GM18505 (cell line): ENCODE measurements at regions not wholly inside any gene's neighbourhood (a gene's known extent, or its start where the extent isn't known, plus 50 kb on each side); places are given as distances from the start of the nearest gene placed in this dataset.

Experiments
- ATAC-seq: cut with Tn5 transposase; IDR thresholded peaks from one replicate; pipeline ENCODE4 v1.9.1; 2021; ENCODE audit not compliant: unreplicated experiment
- POLR2A ChIP-seq: IDR thresholded peaks from 4 replicates; pipeline ENCODE4 v1.6.1; 2011; ENCODE audit warnings: borderline replicate concordance; ENCODE audit not compliant: insufficient read depth, insufficient read length; ENCODE audit errors: extremely low read depth

DNA sequence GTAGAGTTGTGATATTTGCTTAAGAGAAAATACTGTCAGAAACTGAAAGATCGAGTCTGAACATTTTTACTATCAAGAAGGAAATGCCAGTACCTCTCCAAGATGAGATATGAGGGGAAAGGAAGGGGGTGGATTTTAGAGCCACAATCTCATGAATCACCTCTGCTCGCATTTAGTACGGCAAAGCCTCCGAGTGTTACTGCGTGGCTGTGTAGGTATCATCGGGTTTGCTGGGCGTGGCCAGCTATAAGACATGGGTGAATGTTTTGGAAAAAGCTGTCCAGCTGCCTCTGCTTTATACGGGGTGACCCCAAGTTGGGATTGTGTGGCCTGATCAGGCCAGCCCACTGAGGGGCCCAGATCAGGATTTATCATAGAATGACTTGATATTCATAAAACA, 826.4 kb downstream of the SOCS6 start:
- no peak for TF ChIP-seq POLR2A
- ATAC-seq: no peak

GRCh38 chr18:71114550-71115210, 825.8 kb downstream of the SOCS6 start:
- ATAC-seq: no peak
- no peak for TF ChIP-seq POLR2A

- no peak for TF ChIP-seq POLR2A
- ATAC-seq: no peak
Measured at GRCh38 chr18:71107244-71107643, 818.4 kb downstream of the SOCS6 start.

GRCh38 chr18:71106701-71107100, 817.9 kb downstream of the SOCS6 start:
- TF ChIP-seq POLR2A: no peak
- ATAC-seq: no peak

DNA sequence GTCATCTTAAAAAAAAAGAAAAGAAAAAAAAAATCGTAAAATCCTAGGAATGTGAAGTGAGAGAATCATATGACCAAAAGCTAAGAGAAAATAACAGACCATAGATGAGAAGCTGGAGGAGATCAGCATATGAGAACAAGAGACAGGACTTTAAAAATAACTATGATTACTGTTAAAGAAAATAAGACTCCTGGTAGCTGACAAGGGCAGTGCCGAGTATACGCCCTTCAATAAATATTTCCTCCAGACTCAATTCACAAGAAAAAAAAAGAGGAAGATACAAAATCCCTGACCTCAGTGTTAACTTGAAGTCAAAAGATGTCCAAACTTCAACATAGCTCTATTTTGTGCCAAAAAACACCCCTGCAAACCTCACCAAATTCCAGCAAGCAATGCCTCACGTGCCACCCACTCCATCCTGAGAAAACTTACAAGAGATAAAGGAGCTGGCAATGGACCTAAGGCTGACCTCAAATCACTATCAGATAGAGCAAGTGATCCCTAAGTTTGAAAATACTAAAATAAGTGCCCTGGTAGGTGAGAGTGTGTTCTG, 817.2 kb downstream of the SOCS6 start:
- no peak for ATAC-seq

DNA sequence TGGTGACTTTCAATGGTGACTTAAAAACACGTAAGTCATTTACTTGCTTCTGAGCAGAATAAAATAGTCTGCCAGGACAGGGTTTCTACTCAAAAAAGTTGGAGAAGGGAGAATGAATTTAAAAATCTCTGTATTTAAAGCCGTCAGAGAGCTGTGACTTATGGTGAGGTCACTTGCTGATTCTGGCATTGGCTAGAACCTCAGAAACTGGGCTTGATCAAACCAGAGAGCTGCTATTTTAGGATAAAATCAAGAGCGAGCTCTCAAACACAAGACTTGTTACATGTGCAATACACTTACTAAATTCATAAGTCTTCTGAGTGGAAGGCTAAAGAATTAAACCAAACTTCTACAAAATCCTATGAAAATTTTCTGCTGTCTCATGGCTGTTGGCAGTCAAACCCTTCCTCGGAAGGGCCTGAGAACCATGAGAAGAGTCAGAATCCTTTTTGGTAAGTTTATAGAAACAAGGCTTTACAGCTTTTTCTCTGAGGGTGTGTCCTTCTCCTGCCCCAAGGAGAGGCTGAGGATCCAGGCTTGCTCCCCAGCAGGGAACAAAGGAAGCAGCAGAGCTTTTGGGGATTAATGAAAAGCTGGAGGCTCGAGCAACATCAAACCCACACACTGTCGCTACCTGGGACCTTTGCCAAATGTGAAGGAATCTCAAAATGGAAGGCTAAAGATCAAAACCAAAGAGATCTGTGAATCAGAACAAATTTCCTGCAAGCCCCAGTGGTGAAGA, 816.4 kb downstream of the SOCS6 start:
- TF ChIP-seq POLR2A: no peak
- no peak for ATAC-seq

More for the DNA sequence above, 817.2 kb downstream of the SOCS6 start:
- no peak for TF ChIP-seq POLR2A

DNA sequence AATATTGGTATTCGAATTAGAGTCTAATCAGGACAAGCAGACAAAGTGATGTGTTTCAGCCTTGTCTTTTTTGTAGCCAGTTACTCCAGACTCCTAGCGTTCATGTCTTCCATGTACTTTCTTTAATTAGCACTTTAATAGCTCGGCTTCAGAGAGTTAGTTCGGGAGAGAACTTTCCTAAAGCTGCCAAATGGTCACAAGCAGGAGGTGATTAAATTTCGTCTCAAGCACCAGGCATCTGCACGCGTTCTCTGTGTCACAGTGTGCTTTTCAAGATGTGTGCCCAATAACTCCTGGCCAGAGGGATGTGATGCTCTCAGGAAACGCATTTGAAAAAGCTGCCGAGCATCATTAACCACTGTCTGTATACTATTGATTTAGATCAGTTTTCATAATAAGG, 790.8 kb downstream of the SOCS6 start:
- no peak for ATAC-seq
- TF ChIP-seq POLR2A: no peak

DNA sequence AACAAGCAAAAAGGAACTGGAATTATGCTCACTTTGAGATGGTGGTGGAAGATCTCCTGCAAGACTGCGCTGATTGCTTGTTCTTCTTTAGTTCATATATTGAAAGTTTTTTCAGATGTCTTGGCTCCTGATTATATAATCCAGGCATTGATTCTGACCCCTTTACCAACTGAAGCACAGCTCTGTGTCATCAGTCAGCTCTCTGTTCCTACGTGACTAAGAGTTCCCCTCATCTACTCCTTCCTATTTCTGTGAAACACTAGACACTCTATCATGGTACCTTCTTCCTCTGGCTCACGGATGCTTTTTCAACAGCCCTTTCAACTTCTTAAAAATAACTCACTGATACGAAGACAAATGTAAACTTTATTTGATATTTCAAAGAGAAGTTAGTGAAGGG, 788.6 kb downstream of the SOCS6 start:
- no peak for TF ChIP-seq POLR2A

GRCh38 chr18:71075147-71075546, 786.3 kb downstream of the SOCS6 start:
- TF ChIP-seq POLR2A: no peak
- no peak for ATAC-seq

More for the DNA sequence above, 788.6 kb downstream of the SOCS6 start:
- no peak for ATAC-seq

DNA sequence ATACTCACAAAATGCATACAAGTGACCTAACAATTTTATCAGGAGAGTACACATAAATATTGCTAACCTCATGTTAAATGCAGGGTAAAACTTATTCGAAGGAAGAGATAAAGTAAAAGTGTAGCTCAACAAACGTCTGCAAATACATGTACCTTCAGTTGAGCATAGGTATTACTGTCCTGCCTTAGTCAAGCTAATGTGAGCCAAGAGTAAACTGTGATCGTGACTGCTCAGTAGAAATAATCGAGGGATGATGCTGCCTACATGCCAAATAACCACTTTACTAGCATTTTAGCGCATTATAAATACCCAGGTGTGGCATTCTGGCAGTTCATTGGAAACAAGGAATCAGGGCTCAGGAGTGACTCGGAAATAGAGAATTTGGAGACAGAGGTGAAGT, 779.5 kb downstream of the SOCS6 start:
- TF ChIP-seq POLR2A: no peak
- ATAC-seq: no peak

- no peak for TF ChIP-seq POLR2A
- no peak for ATAC-seq
Measured at GRCh38 chr18:71049893-71050292, 761.0 kb downstream of the SOCS6 start.

DNA sequence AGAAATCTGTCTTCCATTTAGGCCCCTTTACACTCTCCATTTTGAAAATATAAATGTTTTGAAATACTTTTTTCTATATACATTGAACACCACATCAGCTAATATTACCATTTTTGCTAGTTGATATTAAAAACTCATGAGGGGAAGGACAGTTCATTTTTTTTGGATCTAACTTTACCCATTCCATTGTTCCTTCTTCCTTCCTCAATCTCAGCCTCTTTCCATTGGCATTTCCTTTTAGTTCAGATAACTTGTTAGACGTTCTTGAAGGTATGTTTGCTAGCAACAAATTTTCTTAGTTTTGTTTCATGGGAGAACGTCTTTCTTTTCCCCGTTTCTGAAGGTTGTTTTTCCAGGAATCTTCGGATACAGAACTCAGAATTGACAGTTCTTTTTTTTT, 759.0 kb downstream of the SOCS6 start:
- ATAC-seq: no peak
- TF ChIP-seq POLR2A: no peak

GRCh38 chr18:71045331-71046065, 756.7 kb downstream of the SOCS6 start:
- TF ChIP-seq POLR2A: no peak
- ATAC-seq: no peak
